ENCODE measurements at regions not wholly inside any gene's neighbourhood (a gene's known extent, or its start where the extent isn't known, plus 50 kb on each side); places are given as distances from the start of the nearest gene placed in this dataset.

DNA sequence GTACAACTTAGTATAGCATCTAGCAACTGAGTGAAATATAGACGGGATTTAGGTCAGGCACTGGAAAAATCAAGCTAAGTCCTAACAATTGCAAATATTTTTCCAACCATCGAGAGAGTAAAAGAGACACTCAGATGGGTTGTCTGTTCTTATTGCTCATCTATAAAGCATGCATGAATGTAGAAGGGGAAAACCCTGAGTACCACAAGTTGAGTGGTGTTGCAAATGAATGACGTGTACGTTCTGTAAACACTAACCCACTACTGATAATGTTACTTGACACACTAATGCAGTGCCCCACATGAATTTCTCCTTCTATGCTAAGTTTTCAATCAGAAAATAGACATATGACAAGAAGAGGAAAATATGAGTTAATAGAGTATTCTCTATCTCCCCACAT lies 211.2 kb downstream of the COX18 start:
- no peaks in the 10 kb centered on the region for H3K79me2 ChIP-seq (ENCODE audit: low read depth)
- no peaks in the 10 kb centered on the region for H3K9me2 ChIP-seq (ENCODE audit: insufficient read depth)
- H3K27ac ChIP-seq = no peak overlapping the region
- H3K4me2 ChIP-seq = no peak overlapping the region
- ChIA-PET CTCF (no interaction called here), POLR2A (ENCODE audit: unreplicated experiment) (no interaction called here)
- H4K20me1 ChIP-seq (ENCODE audit: insufficient read depth) = no peaks in the 10 kb centered on the region
- TF ChIP-seq, protein P1, sequence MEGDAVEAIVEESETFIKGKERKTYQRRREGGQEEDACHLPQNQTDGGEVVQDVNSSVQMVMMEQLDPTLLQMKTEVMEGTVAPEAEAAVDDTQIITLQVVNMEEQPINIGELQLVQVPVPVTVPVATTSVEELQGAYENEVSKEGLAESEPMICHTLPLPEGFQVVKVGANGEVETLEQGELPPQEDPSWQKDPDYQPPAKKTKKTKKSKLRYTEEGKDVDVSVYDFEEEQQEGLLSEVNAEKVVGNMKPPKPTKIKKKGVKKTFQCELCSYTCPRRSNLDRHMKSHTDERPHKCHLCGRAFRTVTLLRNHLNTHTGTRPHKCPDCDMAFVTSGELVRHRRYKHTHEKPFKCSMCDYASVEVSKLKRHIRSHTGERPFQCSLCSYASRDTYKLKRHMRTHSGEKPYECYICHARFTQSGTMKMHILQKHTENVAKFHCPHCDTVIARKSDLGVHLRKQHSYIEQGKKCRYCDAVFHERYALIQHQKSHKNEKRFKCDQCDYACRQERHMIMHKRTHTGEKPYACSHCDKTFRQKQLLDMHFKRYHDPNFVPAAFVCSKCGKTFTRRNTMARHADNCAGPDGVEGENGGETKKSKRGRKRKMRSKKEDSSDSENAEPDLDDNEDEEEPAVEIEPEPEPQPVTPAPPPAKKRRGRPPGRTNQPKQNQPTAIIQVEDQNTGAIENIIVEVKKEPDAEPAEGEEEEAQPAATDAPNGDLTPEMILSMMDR (conservative IDR thresholded peaks at IDR 0.05) = no peak
- TF ChIP-seq EZH2 (IDR thresholded peaks at IDR 0.05; ENCODE audit: low read depth) = no peak
- intact Hi-C loops (cut with micrococcal nuclease; ENCODE audit: unreplicated experiment) = no loop called here
- H3K36me3 ChIP-seq (ENCODE audit: low read depth) = no peaks in the 10 kb centered on the region
- no peaks in the 10 kb centered on the region for H3K27me3 ChIP-seq (ENCODE audit: insufficient read depth, low read depth)
- no peak for DNase-seq
- no peak overlapping the region for H2AFZ ChIP-seq
- no peaks in the 10 kb centered on the region for H3F3A ChIP-seq (ENCODE audit: insufficient read depth, low read depth)
- no peaks in the 10 kb centered on the region for H3K4me1 ChIP-seq (replicated peaks; ENCODE audit: insufficient read depth)
- H3K4me3 ChIP-seq = no peak overlapping the region
- BruUV-seq (replicated peaks) = no TSS peak
- H3K9me3 ChIP-seq (ENCODE audit: insufficient read depth, low read depth) = no peaks in the 10 kb centered on the region

DNA sequence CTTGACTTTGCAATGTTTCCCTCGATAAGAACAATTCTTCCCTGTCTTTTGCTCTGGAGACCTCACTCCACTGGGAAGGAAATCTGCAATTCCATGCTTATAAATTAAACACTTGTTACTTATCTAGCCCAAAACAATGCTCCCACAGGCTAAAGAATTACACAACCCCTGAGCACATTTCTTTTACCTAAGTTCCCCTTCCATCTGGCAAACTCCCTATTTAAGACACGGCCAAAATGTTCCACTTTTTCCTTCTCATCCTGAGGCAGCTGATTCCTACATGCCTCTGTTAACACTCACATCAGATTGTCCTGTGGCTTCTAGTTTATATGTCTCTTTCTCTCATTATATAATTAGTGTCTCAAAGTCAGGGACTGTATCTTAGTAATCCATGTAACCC lies 211.7 kb downstream of the COX18 start:
- intact Hi-C loops (cut with micrococcal nuclease; ENCODE audit: unreplicated experiment) = no loop called here
- H3K27me3 ChIP-seq (ENCODE audit: insufficient read depth, low read depth) = no peaks in the 10 kb centered on the region
- no peaks in the 10 kb centered on the region for H3K9me3 ChIP-seq (ENCODE audit: insufficient read depth, low read depth)
- no peaks in the 10 kb centered on the region for H3K9me2 ChIP-seq (ENCODE audit: insufficient read depth)
- CTCF ChIA-PET = no interaction called here
- H3K79me2 ChIP-seq (ENCODE audit: low read depth) = no peaks in the 10 kb centered on the region
- TF ChIP-seq, protein P1 (conservative IDR thresholded peaks at IDR 0.05) = no peak
- TF ChIP-seq EZH2 (IDR thresholded peaks at IDR 0.05; ENCODE audit: low read depth) = no peak
- H3K4me1 ChIP-seq (replicated peaks; ENCODE audit: insufficient read depth) = no peaks in the 10 kb centered on the region
- POLR2A ChIA-PET (ENCODE audit: unreplicated experiment) = no interaction called here
- H3K4me3 ChIP-seq = no peak overlapping the region
- H4K20me1 ChIP-seq (ENCODE audit: insufficient read depth) = no peaks in the 10 kb centered on the region
- no TSS peak for BruUV-seq (replicated peaks)
- H2AFZ ChIP-seq = no peak overlapping the region
- no peak for DNase-seq
- H3K27ac ChIP-seq = no peak overlapping the region
- H3K36me3 ChIP-seq (ENCODE audit: low read depth) = no peaks in the 10 kb centered on the region
- no peaks in the 10 kb centered on the region for H3F3A ChIP-seq (ENCODE audit: insufficient read depth, low read depth)
- no peak overlapping the region for H3K4me2 ChIP-seq

DNA sequence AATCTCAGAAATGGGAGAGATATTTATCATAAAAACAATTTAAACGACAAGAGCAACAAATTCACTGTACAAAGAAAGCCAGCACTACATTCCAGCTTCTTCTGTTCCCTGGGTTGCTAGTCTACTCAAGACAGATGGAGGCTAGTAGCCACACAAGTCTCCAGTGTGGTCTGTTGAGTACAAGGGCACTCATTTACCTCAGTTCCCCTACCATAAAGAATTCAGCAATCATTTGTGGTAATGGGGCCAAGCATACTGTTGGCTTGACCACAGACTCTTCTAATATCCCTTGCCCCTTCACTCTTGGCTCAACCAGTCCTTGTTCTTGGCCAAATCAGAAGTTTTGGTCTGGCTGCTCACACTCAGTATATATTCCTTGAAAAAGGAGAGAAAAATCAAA lies 212.3 kb downstream of the COX18 start:
- Histone ChIP-seq H3K27ac (no peak overlapping the region), H4K20me1 (ENCODE audit: insufficient read depth) (no peaks in the 10 kb centered on the region), H3K4me3 (no peak overlapping the region), H3K4me1 (replicated peaks; ENCODE audit: insufficient read depth) (no peaks in the 10 kb centered on the region), H3K4me2 (no peak overlapping the region), H3K79me2 (ENCODE audit: low read depth) (no peaks in the 10 kb centered on the region), H3K36me3 (ENCODE audit: low read depth) (no peaks in the 10 kb centered on the region), H2AFZ (no peak overlapping the region), H3K9me2 (ENCODE audit: insufficient read depth) (no peaks in the 10 kb centered on the region), H3F3A (ENCODE audit: insufficient read depth, low read depth) (no peaks in the 10 kb centered on the region), H3K9me3 (ENCODE audit: insufficient read depth, low read depth) (no peaks in the 10 kb centered on the region), H3K27me3 (ENCODE audit: insufficient read depth, low read depth) (no peaks in the 10 kb centered on the region)
- TF ChIP-seq, protein P1 (conservative IDR thresholded peaks at IDR 0.05) = no peak
- TF ChIP-seq EZH2 (IDR thresholded peaks at IDR 0.05; ENCODE audit: low read depth) = no peak
- BruUV-seq (replicated peaks) = no TSS peak
- no peak for DNase-seq
- CTCF ChIA-PET = no interaction called here
- intact Hi-C loops (cut with micrococcal nuclease; ENCODE audit: unreplicated experiment) = no loop called here
- POLR2A ChIA-PET (ENCODE audit: unreplicated experiment) = no interaction called here
